Right lobe of liver (tissue), 4 donors: ENCODE measurements at regions not wholly inside any gene's neighbourhood (a gene's known extent, or its start where the extent isn't known, plus 50 kb on each side); places are given as distances from the start of the nearest gene placed in this dataset.

Experiments used
- POLR2A ChIP-seq: fragments of 450-650 bp; IDR thresholded peaks from one replicate; pipeline ENCODE4 v1.6.1; 2017; ENCODE audit warnings: antibody characterized with exemption, mild to moderate bottlenecking
- TF ChIP-seq, protein P1 (sequence below), 4 donors: fragments of 200-600 bp in 3 of 4; fragments of 450-650 bp in 1 of 4; IDR thresholded peaks; one replicate each; pipeline versions ENCODE4 v1.5.1 to v1.8.0; 2016 to 2022; ENCODE audit warnings: antibody characterized with exemption in 4 of 4, mild to moderate bottlenecking in 2 of 4
- donor health status: DM: no; HTN: no; CAD: no.
- donor health status: DM: no; HTN: no; CAD: no.
- donor health status: DM: no; HTN: yes; CAD: no.

DNA sequence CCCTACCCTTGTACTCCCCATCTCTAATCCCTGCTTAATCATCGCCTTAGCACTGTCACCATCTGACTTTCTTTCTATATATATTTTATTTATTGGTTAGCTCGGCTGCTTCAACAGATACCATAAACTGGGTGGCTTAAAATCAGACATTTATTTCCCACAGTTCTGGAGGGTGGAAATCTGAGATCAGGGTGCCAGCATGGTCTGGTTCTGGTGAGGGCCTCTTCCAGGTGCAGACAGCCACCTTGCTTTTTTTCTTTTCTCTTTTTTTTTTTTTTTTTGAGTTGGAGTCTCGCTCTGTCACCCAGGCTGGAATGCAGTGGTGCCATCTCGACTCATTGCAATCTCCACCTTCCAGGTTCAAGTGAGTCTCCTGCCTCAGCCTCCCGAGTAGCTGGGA, 127.5 kb upstream of the ESR1 start:
- no peak for TF ChIP-seq POLR2A
- TF ChIP-seq, protein P1, sequence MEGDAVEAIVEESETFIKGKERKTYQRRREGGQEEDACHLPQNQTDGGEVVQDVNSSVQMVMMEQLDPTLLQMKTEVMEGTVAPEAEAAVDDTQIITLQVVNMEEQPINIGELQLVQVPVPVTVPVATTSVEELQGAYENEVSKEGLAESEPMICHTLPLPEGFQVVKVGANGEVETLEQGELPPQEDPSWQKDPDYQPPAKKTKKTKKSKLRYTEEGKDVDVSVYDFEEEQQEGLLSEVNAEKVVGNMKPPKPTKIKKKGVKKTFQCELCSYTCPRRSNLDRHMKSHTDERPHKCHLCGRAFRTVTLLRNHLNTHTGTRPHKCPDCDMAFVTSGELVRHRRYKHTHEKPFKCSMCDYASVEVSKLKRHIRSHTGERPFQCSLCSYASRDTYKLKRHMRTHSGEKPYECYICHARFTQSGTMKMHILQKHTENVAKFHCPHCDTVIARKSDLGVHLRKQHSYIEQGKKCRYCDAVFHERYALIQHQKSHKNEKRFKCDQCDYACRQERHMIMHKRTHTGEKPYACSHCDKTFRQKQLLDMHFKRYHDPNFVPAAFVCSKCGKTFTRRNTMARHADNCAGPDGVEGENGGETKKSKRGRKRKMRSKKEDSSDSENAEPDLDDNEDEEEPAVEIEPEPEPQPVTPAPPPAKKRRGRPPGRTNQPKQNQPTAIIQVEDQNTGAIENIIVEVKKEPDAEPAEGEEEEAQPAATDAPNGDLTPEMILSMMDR (IDR thresholded peaks at IDR 0.05) = no peak
